Suprapubic skin (tissue), 3 donors: ENCODE measurements at regions not wholly inside any gene's neighbourhood (a gene's known extent, or its start where the extent isn't known, plus 50 kb on each side); places are given as distances from the start of the nearest gene placed in this dataset.

ENCODE experiments used
- POLR2A ChIP-seq, 2 donors: fragments of 450-650 bp; IDR thresholded peaks; one replicate each; pipeline ENCODE4 v1.6.1; 2017; ENCODE audit warnings: antibody characterized with exemption in 2 of 2, mild to moderate bottlenecking in 2 of 2, moderate library complexity in 2 of 2
- TF ChIP-seq, protein P1 (sequence below), 2 donors: fragments of 200-600 bp in 1 of 2; fragments of 450-650 bp in 1 of 2; sonication (generic) in 1 of 2; IDR thresholded peaks; one replicate each; pipeline ENCODE4 v1.5.1; 2016 to 2019; ENCODE audit warnings: antibody characterized with exemption in 2 of 2, mild to moderate bottlenecking in 1 of 2, moderate library complexity in 1 of 2

DNA sequence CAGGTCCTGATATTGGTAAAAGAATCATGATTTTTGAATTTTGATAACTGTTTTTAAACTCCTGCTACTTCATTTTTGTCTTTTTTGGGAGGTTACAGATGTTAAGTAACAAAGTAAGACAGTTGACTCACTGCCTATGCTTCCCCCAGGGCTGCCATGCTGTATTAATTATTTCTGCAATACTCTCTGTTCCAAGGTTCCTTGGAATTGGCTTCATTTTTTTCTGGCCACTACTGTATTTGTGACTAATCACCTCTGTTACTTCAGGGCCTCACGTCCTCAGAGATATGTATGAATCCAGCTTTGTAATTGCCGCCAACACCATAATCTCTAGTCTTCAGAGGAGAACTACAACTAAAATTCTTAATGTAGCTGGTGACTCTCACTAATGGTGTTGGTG is 1729.3 kb downstream of the C4orf33 start:
- TF ChIP-seq, protein P1, sequence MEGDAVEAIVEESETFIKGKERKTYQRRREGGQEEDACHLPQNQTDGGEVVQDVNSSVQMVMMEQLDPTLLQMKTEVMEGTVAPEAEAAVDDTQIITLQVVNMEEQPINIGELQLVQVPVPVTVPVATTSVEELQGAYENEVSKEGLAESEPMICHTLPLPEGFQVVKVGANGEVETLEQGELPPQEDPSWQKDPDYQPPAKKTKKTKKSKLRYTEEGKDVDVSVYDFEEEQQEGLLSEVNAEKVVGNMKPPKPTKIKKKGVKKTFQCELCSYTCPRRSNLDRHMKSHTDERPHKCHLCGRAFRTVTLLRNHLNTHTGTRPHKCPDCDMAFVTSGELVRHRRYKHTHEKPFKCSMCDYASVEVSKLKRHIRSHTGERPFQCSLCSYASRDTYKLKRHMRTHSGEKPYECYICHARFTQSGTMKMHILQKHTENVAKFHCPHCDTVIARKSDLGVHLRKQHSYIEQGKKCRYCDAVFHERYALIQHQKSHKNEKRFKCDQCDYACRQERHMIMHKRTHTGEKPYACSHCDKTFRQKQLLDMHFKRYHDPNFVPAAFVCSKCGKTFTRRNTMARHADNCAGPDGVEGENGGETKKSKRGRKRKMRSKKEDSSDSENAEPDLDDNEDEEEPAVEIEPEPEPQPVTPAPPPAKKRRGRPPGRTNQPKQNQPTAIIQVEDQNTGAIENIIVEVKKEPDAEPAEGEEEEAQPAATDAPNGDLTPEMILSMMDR (IDR thresholded peaks at IDR 0.05), result no peak
- TF ChIP-seq POLR2A (IDR thresholded peaks at IDR 0.05), result no peak
